ENCODE measurements at regions not wholly inside any gene's neighbourhood (a gene's known extent, or its start where the extent isn't known, plus 50 kb on each side); places are given as distances from the start of the nearest gene placed in this dataset.
"Not testable (repeated sequence)": the region's sequence is repeated elsewhere in the genome, so short reads cannot be mapped to it uniquely, and the experiment has no call there.

- DNase-seq = no peak
- no peak for ATAC-seq
Measured at GRCh38 chr17:33847900-33848299, 407.2 kb upstream of the CCL2 start.

DNA sequence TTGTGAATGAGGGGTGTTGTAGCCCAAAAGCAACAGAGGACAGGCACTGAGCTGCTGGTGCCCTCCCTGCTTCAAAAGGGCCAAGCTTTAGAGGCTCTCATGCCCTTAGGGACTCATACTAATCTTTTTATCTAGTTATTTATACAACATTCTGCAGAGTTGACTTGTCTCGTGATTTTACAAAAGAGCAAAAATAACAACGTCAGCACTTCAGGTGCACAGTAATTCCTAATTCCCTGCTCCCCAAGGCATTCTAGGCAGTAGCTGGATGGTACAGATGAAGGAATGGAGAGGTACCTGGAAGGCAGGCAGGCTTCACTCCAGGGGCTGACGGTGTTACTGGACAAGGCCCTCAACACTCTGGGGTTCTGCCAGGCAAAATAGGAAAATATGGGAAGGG, 406.7 kb upstream of the CCL2 start:
- ATAC-seq (no peak), DNase-seq (no peak)

DNA sequence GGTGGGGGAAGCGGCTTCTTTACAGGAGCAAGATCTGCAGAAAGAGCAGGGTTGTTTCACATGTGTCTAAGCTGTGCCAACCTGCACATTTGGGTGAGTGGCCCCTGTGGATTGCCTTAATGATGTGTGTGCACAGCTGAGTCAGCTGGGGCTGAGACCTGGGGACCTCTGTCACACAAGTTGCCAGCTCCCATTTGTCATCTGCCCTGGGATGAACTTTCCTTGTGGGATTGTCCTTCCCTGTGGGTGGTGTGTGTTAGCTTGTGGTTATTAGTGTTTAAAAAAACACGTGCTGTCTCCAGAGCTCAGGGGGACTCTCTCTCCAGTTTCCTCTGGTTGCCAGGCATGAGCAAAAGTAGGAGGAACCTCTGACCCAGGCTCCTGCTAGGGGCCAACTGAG, 400.5 kb upstream of the CCL2 start:
- no peak for DNase-seq
- no peak for ATAC-seq

GRCh38 chr17:33858121-33858520, 397.0 kb upstream of the CCL2 start:
- ATAC-seq = no peak
- DNase-seq = no peak

DNA sequence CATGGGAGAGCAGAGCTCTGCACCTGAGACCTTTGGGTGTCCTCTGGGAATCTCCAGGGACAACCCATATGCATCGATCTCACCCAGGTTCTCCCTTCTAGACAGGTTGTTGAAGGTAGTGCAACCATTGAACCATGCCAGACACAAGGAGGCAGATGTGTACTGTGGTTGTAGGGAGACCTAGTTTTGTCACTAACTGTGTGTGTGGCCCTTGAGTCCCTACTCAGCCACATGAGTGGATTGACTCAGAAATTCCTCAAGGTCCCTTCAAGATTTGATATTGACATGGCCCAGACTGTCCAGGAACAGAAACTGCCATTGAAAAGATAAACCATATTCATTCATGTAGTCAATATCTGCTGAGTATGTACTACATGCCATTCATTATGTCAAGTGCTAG, 396.4 kb upstream of the CCL2 start:
- no peak for ATAC-seq
- DNase-seq = no peak

GRCh38 chr17:33862772-33863602, 392.1 kb upstream of the CCL2 start:
- no peak for ATAC-seq
- no peak for DNase-seq

- ATAC-seq = no peak
- DNase-seq = no peak
Measured at GRCh38 chr17:33864758-33865229, 390.3 kb upstream of the CCL2 start.

DNA sequence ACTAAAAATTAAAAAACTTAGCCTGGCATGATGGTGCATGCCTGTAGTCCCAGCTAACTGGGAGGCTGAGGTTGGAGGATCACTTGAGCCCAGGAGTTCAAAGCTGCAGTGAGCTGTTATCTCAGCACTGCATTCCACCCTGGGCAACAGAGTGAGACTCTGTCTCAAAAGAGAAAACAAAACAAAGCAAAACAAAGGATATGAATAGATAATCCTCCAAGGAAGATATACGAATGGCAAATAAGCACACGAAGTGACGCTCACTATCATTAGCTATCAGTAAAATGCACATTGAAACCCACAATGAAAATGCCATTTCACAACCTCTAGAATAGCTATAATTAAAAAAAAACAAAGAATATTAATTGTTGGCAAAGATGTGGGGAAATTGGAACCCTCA, 386.2 kb upstream of the CCL2 start:
- ATAC-seq = no peak
- DNase-seq = no peak

GRCh38 chr17:33870936-33871335, 384.1 kb upstream of the CCL2 start:
- DNase-seq (no peak), ATAC-seq (no peak)

GRCh38 chr17:33871720-33872540, 383.2 kb upstream of the CCL2 start:
- DNase-seq (peak; percentile 5), ATAC-seq (no peak)

- ATAC-seq (no peak), DNase-seq (no peak)
Measured at GRCh38 chr17:33873201-33873617, 381.9 kb upstream of the CCL2 start.

GRCh38 chr17:33874617-33875060, 380.4 kb upstream of the CCL2 start:
- ATAC-seq (no peak), DNase-seq (no peak)

GRCh38 chr17:33875973-33876372, 379.1 kb upstream of the CCL2 start:
- ATAC-seq = no peak
- DNase-seq = no peak

- not testable (repeated sequence) for DNase-seq, ATAC-seq
Measured at GRCh38 chr17:33882273-33882672, 372.8 kb upstream of the CCL2 start.

DNA sequence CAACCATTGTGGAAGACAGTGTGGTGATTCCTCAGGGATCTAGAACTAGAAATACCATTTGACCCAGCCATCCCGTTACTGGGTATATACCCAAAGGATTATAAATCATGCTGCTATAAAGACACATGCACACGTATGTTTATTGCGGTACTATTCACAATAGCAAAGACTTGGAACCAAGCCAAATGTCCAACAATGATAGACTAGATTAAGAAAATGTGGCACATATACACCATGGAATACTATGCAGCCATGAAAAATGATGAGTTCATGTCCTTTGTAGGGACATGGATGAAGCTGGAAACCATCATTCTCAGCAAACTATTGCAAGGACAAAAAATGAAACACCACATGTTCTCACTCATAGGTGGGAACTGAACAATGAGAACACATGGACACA, 372.4 kb upstream of the CCL2 start:
- ATAC-seq, DNase-seq: not testable (repeated sequence)

GRCh38 chr17:33888455-33888854, 366.6 kb upstream of the CCL2 start:
- no peak for DNase-seq
- no peak for ATAC-seq

GRCh38 chr17:33889040-33889439, 366.0 kb upstream of the CCL2 start:
- no peak for DNase-seq
- no peak for ATAC-seq

DNA sequence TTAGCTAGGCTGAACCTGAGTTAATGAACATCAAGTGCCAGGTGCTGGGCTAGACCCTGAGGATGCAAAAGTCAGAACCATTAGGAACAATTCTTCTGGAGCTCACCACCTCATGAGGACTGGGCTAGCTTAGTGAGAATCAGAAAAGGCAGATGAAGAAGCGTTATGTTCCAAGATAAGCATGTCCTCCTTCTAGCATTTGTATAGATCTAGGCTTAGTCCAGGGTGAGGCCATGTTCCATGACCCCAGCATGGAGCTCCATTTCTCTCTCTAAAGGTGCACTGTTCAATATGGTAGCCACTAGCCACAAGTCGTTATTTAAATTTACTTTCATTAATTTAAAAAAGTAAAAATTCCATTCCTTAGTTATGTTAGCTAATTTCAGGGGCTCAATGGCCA, 365.3 kb upstream of the CCL2 start:
- ATAC-seq = no peak

GRCh38 chr17:33892717-33893591, 362.1 kb upstream of the CCL2 start:
- no peak for DNase-seq

More for the DNA sequence above, 365.3 kb upstream of the CCL2 start:
- no peak for DNase-seq

DNA sequence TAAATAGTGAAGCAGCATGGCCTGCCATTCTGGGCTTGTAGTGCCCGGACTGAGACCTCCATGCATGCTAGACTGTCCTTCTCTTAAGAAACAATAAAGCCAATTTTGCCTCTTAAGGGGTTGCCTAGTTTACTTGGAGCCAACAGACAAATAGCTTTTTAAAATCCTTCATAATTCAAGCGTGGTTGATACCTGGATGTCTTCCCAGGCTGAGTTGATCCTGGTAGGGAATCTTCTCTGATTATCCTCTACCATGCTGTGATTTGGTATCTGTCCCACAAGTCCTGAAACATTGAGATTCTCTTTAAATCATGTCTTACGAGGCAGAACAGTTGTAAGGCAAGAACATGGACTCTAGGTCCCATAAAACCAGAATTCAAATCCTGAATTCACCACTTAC, 359.6 kb upstream of the CCL2 start:
- no peak for DNase-seq
- ATAC-seq = no peak

More at GRCh38 chr17:33892717-33893591, 362.1 kb upstream of the CCL2 start:
- no peak for ATAC-seq

- ATAC-seq = no peak
- DNase-seq = no peak
Measured at GRCh38 chr17:33896263-33896662, 358.8 kb upstream of the CCL2 start.

DNA sequence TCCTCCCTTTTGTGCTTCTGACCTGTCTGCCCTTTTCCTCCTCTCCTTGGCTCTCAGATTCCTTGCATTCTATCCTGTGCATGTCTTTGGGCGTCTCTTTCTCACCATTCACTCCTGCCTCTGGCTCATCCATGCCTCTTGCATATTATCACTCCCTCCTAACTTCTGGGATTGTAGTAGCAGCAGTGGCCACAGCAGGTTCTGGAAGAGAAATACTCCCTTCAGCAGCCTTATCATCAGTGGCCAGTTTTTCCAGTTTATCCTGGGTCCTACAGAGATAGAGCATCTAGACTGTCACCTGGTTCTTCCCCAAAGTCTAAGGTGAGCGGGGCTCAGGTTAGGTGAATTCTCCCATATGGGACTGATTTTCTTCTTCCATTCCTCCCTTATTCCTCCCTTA, 354.0 kb upstream of the CCL2 start:
- DNase-seq (no peak), ATAC-seq (no peak)

Data from stimulated activated naive CD8-positive, alpha-beta T cell treated with anti-CD3 and anti-CD28 coated beads, Interleukin-15, Interleukin-2, amounts not matched to agents 100 U/mL and 50 U/mL, for 24 hours (primary cell).